C4-2B (cell line): ENCODE measurements at regions not wholly inside any gene's neighbourhood (a gene's known extent, or its start where the extent isn't known, plus 50 kb on each side); places are given as distances from the start of the nearest gene placed in this dataset.

Experiments used
- ZFX ChIP-seq: fragments of 450-650 bp; IDR thresholded peaks from 2 replicates; pipeline ENCODE4 v1.6.1; 2017
- TF ChIP-seq, protein P1 (sequence below): fragments of 450-650 bp; conservative IDR thresholded peaks from 2 replicates; pipeline ENCODE4 v1.5.1; 2017; ENCODE audit warnings: mild to moderate bottlenecking

DNA sequence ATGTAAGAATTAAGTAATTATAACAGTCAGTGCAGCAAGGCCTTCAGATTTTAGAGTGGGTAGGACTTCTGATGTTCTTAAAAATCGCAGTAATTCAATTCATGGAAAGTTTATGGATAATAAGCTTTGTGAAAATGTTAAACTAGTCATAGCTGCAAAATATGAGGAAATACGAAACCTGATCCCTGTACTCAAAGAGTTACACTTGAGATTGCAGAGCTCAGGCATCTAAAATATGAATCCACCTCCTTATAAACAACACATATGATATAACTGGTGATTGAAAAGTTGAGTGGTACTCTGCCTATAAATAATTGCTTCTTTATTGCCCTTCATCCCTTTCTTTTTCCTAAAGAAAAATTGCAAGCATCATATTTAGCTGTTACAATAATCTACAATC lies 473.3 kb downstream of the OTOL1 start:
- TF ChIP-seq ZFX = no peak
- TF ChIP-seq, protein P1, sequence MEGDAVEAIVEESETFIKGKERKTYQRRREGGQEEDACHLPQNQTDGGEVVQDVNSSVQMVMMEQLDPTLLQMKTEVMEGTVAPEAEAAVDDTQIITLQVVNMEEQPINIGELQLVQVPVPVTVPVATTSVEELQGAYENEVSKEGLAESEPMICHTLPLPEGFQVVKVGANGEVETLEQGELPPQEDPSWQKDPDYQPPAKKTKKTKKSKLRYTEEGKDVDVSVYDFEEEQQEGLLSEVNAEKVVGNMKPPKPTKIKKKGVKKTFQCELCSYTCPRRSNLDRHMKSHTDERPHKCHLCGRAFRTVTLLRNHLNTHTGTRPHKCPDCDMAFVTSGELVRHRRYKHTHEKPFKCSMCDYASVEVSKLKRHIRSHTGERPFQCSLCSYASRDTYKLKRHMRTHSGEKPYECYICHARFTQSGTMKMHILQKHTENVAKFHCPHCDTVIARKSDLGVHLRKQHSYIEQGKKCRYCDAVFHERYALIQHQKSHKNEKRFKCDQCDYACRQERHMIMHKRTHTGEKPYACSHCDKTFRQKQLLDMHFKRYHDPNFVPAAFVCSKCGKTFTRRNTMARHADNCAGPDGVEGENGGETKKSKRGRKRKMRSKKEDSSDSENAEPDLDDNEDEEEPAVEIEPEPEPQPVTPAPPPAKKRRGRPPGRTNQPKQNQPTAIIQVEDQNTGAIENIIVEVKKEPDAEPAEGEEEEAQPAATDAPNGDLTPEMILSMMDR = no peak
